ENCODE measurements at regions not wholly inside any gene's neighbourhood (a gene's known extent, or its start where the extent isn't known, plus 50 kb on each side); places are given as distances from the start of the nearest gene placed in this dataset.
"Not testable (repeated sequence)": the region's sequence is repeated elsewhere in the genome, so short reads cannot be mapped to it uniquely, and the experiment has no call there.

DNA sequence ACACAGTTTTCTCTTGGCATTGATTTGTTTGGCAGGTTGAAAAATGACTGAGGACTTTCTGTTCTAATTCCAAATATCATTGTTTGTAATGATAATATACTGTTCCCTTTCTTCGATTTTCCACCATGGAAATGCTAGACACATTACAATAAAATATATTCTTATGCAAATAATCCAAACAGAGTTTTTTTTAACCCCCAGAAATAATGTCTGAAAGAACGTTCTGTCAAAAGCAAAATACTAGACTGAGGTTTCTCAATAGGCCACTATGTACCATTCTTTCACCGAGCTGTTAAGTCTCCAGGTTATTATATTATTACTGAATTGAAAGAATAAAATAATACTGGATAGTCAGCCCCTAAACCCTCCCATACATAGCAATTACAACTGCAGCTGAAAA is 312.5 kb downstream of the ZIC3 start:
- DNase-seq (ENCODE audit: low read depth, low spot score), result no peak

DNA sequence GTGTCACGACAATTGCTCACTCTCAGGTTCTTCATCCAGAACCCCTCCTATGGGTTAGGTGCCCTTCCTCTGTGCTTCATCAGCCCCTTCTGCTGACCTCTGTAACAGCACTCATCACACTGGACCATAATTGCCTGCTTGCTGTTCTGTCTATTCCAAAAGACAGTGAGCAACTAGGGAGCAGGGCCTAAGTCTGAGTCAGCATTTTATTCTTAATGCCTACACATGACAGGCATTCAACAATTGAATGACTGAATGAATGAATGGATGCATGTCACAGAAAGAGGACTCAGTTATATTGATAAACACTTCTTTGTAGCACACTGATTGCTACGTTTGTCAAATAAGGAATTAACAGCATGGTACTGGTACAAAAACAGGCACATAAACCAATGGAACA is 317.0 kb downstream of the ZIC3 start:
- no peak for DNase-seq (ENCODE audit: low read depth, low spot score)

DNA sequence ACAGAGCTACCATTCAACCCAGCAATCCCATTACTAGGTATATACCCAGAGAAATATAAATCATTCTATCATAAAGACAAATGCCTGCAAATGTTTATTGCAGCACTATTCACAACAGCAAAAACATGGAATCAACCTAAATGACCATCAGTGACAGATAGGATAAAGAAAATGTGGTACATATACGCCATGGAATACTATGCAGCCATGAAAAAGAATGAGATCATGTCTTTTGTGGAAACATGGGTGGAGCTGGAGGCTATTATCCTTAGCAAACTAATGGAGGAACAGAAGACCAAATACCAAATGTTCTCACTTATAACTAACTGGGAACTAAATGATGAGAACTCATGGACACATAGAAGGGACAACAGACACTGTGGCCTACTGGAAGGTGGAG is 318.9 kb downstream of the ZIC3 start:
- not testable (repeated sequence) for DNase-seq (ENCODE audit: low read depth, low spot score)

DNA sequence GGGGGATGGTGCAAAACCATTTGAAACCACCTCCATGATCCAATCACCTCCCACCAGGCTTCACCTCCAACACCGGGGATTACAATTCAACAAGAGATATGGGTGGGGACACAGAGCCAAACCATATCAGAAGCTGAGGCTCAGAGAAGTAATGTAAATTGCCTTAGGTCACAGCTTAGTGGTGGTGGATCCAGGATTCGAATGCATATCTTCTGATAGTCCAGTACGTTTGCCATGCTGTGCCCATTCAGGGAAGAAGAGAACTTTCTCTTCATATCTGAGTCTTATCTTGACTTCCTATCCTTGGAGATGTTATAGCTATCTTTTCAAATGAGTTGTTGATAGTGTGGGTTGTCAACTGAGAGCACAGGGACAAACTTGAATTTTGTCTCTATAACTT is 325.5 kb downstream of the ZIC3 start:
- DNase-seq (ENCODE audit: low read depth, low spot score), result no peak

DNA sequence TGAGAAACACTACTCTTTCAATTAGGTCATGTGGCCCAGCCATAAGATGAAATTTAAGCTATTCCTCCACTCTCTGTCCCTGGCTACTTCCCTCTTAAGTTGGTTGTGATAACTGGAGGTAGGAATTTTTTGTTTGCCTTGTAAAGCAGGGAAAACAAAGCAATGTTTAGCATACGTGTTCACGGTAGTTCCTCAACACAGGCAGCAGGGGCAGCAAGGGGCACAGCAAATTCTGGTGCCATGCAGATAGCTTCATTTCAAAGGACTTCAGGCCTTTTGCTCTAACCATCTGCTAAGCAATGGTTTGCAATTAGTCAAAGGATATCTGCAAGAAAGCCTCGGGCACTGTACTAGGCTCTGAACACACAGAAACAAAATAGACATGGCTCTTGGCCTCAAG is 330.2 kb downstream of the ZIC3 start:
- DNase-seq (ENCODE audit: low read depth, low spot score), result no peak

DNA sequence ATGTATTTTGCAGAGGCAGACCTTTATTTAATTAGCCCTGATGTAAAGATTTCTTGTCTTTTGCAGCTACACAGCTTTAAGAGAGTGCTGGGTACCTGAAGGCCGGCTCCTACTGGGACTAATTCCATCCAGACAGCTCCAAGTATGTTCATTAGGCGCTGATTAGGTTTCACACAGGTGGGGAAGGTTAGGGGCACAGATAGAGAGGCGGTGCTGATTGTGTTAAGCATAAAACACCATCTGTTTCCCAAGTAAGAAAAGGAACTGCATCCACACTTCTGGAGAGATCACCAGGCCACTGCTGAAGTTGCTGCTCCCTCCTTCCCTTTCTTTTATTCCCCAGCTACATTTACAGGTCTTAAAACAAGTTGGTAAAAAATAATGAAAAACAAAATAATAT is 349.5 kb downstream of the ZIC3 start:
- no peak for DNase-seq (ENCODE audit: low read depth, low spot score)

DNA sequence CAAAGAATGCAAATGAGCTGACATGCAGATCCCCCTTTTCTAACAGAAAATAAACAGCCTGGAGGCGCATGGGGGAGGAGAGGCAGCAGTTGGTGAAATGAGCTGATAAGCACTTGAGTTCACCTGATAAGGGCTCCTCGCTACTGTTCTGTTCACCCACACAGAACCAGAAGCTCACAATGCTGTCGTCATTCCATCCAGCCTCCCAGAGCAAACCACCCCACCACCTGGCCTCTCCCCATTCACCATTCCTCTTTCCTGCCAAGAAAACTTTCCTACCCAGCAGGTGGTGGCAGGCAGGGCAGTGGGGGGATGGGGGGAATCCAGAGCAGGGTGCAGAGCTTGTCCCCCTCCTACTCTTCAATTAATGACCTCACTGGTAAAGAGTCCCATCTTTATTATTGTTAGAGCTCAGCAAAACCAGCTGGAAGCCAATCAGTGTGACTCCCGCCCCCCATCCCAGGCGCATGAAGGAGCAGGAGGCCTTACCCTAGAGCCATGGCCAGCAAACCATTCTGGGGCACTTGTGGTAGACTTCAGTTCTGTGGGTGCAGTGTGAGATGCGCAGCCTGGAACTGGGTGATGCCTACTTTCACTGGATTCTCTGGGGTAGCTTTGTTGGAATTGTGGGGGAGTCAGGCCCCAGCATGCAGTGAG is 350.3 kb downstream of the ZIC3 start:
- DNase-seq (ENCODE audit: low read depth, low spot score), result no peak

DNA sequence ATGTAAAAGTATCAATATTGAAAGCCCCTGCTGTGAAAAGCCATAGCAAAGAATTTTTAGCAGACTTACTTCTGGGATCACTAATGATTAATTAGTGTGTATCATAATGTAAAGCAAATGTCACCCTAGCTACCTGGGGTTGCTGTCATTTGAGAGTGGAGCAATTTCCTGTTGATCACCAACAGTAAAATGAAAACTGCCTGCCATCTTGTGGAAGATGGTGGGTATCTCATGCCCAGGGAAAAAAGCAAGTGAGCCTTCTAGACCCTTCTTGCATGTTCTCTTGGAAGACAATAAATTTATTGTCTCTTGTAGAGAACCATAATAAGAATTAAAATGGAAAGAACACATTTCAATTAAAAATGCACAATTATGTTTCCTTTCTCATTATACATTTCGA is 360.2 kb downstream of the ZIC3 start:
- peak; percentile 0 for DNase-seq (ENCODE audit: low read depth, low spot score)

DNA sequence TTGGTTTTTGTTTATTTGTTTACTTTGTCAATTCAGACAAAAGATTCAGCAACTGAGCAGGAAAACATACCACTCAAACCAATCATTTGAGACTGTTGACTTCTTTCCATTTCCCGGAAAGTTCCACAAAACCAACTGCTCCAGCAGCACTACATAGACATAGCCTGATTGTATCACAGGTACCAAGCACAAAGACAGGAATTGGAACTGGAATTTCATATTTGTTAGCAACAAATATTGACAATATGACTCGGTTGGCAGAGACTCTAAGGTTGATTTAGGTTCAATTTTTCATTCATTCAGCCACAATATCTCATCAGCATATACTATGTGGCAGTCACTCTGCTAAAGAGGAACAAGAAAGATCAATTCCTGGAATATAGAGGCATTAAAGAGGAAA is 364.0 kb downstream of the ZIC3 start:
- DNase-seq (ENCODE audit: low read depth, low spot score), result no peak

DNA sequence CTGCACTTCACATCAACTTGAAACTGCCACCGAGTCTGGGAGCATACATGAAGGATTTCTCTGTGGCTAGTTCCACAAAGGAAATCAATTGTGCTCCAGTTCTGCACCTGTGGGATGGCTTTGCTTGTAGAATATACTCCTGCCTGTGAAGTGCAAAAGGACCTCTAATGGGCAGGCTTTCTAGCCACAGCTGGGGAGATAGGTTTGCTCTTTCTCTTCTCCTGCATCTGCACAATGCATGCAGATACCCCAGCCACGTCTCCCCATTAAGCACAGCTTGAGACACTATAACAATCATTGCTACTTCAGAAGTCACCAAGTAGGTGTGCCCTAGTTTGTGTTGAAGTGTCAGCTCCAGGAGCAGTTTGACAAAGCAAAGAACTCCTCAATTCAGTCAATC is 364.6 kb downstream of the ZIC3 start:
- no peak for DNase-seq (ENCODE audit: low read depth, low spot score)

DNA sequence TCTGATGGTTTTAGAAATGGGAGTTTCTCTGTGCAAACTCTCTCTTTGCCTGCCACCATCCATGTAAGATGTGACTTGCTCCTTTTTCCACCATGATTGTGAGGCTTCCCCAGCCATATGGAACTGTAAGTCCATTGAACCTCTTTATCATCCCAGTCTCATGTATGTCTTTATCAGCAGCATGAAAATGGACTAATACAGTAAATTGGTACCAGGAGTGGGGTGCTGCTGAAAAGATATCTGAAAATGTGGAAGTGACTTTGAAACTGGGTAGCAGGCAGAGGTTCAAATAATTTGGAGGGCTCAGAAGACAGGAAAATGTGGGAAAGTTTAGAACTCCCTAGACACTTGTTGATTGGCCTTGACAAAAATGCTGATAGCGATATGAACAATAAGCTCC is 368.3 kb downstream of the ZIC3 start:
- not testable (repeated sequence) for DNase-seq (ENCODE audit: low read depth, low spot score)

DNA sequence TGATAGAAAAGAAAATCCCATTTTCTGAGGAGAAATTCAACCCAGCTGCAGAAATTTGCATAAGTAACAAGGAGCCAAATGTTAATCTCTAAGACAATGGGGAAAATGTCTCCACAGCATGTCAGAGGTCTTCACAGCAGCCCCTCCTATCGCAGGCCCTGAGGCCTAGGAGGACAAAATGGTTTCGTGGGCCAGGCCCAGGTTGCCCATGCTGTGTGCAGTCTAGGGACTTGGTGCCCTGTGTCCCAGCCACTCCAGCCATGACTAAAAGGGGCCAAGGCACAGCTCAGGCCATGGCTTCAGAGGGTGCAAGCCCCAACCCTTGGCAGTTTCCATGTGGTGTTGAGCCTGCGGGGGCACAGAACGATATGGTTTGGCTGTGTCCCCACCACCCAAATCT is 369.0 kb downstream of the ZIC3 start:
- DNase-seq (ENCODE audit: low read depth, low spot score), result not testable (repeated sequence)

DNA sequence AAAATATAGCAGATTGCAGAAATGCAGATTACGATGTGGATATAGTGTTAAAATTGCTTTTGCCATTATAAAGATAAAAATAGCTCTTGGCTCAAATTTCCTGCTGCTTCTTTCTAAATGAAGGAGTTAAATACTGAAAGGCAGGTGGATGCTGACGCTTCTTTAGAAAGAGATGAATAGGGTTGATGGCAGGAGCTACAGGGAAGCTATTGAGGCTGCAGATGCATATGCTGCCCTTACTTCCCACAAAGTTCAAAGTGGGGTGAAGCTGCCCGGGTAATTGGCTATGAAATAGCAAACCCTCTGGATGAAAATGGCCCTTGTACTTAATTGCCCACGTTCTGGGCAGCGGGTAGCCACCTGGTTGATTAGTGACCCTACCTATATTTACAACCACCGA is 379.5 kb downstream of the ZIC3 start:
- no peak for DNase-seq (ENCODE audit: low read depth, low spot score)

DNA sequence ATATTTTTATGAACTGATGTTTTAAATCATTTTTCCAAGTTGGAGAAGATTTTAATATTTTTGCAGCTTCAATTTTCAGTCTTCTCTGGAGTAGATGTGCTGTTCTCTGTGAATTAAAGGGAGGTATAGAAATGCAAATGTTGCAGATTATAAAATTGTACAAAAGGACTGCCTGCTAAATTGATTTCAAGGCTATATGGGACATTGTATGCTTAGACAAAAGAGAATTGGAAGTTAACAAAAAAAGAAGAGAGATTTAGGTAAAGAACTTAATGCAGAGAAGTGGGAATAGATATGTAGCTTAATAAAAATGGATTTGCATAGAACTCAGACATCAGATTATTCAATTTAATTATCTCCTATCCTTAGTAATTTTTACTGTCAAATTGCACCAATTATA is 403.3 kb downstream of the ZIC3 start:
- no peak for DNase-seq (ENCODE audit: low read depth, low spot score)

DNA sequence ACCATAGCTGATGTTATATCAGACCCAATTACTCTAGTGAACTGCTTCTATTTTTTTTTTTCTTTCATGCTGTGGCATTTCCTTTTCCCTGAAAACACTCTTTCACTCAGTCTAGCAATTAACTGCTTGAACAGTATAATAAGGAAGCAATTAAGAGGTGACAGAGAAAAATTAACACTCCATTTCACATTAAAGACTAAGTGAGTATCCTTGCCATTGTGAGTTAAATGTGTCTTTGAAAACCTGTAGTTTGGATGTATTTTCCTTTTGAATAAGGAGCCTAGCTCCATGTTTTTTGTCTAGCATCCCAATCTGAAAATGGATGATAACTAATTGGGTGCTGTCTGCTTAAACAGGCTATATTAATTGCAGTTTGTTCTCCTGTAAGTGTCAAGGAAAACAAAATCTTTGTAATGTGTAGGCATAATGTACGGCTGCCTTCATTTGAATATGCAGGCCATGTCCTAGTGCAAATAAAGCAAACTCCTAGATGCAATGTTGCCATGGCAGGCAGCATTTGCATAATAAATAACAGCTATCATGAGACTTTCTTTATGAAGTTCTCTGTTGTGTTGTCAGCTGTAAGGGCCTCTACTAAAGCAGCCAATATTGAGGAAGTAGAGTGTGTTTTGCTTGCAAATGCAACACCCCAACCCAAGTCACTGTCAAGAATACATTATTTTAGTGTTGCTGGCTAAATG is 416.7 kb downstream of the ZIC3 start:
- DNase-seq (ENCODE audit: low read depth, low spot score), result no peak

DNA sequence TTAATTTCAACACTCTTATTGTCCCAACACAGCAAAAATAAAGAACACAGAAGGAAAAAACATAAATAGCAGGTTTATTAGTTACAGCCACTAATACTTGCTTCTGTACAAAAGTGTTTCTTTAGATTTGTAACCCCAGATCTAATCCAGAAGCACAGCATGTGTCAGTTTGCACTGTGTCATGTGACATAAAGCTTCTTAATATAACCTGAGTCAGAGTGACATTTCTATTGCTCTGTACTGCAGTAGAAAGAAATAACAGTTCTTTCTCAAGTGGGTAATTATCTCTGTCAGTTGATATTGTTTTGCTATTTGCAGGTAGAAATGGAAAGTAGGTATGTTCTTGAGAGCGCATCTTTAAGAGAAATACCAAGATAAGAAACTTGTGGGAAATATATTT is 422.5 kb downstream of the ZIC3 start:
- DNase-seq (ENCODE audit: low read depth, low spot score), result no peak

DNA sequence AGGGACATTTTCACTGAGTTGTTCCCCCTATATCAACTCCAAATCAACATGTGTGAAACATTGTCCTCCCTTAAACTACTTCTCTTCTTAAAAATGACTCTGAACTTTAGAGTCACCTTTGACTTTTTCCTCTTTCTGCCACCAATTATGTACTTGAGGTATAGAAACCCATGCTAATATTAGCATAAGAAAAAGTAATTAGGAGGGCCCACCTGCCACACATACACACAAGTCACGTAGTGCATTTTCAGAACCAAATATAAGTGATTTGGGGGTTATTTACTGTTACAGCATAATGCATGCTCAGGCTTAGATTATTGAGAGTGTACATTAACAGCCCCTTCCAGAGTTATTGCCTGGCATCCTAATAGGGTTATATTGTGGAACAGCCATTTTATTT is 432.7 kb downstream of the ZIC3 start:
- DNase-seq (ENCODE audit: low read depth, low spot score), result no peak

DNA sequence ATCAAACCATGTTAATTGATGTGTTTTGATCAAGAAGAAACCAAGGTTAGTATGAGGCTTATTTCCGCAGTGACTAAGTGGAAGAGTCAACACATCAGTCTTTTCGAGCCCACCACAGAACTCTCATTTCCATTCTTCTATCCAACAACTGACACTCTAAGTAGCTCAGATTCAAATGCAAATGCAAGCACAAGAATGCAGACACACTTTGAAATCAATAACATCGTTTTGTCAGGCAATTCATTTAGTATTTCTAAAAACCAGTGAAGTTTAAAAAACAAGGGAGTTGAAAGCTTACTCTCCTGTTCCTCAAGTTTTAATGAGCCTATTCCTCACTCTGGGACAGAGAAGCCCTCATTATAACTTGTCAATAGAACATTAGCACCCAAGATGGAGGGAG is 433.1 kb downstream of the ZIC3 start:
- no peak for DNase-seq (ENCODE audit: low read depth, low spot score)

DNA sequence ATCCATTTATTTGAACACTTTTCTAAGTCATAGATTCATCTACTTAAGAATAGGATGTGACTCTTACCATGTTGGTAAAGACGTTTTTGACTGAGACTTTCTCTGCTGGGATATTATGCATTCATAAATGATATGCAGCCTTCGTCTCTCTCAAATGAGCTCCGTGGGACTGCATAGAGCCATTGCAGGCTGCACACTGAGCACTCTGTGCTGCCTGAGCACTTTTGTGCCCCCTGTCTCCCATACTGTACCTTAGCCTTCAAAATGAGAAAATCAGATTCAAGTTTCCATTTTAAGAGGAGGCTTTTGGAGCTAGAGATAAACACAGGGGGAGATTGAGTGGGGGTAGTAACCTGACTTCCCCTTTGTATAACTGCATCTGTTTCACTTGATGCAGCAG is 433.6 kb downstream of the ZIC3 start:
- DNase-seq (ENCODE audit: low read depth, low spot score), result no peak

DNA sequence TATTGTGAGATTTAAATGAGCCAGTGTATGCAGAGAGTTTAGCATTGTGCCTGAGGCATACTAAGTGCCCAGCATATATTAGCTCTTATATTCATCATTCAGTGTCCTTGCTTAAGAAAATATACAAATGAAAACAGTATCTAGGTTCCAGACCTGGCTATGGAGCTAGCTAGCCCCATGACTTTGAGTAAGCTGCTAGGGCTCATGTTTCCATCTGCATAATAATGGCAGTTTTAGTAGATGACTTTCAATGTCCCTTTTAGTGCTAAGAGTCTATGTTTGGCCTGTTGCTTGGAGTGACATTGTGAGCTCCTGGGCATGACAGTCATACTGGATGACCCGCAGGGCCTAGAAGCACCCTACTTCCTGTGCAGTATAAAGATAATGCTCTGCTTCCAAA is 435.3 kb downstream of the ZIC3 start:
- DNase-seq (ENCODE audit: low read depth, low spot score), result no peak

DNA sequence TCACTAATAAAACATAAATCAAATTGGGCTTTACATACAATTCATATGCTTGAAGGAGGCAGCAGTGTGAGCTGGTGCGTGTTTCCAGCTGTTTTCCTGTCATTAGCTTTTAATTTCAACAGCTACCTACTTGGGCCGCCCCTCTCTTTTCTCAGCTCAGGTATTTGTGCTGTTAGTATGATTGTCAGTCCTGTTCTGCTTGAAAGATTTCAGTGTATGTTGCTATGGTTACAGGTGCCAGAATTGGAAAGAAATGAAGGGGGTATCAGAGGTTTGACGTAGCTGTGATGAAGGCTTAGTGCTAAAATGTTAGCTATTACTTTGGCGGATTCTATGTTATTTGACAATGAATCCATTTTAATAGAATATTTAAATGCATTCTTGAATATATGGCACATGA is 440.3 kb downstream of the ZIC3 start:
- DNase-seq (ENCODE audit: low read depth, low spot score), result no peak

DNA sequence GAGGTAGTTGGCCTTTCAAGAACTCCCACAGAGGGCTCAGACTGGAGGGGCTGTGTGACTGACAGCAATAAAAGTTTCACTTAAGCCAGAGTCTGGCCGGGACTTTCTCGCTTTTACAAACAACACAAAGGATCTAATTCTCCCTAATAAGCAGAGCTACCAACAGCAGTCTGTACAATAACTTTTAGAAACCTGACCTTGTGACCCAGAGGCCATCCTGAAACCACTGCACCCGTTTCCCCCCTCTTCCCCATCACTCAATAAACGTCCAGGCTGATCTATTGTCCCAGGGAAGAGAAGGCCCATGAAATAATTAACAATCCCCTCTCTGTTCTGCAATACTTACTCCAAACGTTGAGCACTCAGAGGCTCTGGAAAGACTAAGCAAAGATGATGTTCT is 442.4 kb downstream of the ZIC3 start:
- DNase-seq (ENCODE audit: low read depth, low spot score), result no peak

DNA sequence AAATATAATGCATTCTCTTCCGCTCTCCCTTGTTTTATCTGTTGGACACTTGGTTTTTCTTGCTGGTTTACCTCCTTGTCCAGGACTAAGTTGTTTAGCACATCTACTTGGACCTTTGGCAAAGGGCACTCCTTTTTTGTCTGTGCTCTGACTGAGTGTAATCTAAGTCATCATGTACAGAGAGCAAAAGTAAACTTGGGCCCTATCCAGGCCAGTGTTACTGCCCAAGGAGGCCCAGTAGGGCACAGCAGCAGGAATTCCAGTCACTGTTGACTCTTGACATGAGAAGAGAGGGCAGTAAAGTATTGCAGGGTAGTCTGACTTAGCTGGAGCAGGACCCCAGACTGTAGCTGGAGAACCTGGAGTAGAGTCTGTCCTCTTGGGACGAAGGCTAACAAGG is 445.5 kb downstream of the ZIC3 start:
- no peak for DNase-seq (ENCODE audit: low read depth, low spot score)

DNA sequence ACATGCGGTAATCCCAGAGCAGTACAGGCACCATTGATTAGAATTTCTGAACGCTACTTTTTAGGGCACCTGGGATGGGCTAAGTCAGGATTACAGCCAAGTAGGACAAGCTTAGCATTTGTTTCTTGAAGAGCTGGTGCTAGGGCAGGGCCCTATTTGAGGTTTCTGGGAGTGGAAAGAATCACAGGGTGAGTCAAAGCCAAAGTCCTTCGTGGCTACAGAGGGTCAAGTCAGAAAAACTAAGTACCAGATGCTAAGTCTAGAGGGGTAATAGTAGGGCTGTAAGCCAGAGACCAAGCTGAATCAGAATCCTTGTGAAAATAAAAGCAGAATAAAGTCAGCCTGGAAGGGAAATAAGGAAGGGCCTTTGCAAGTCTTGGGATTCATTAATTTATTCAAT is 448.6 kb downstream of the ZIC3 start:
- no peak for DNase-seq (ENCODE audit: low read depth, low spot score)
